Endodermal cell (in vitro differentiated cells): ENCODE measurements at regions not wholly inside any gene's neighbourhood (a gene's known extent, or its start where the extent isn't known, plus 50 kb on each side); places are given as distances from the start of the nearest gene placed in this dataset.

Source experiments
- DNase-seq: peaks from one replicate; pipeline ENCODE4 v3.0.0-alpha.2; 2017
- H3K27ac ChIP-seq: 2 replicates; pipeline ENCODE4 v1.5.1; 2013; ENCODE audit warnings: mild to moderate bottlenecking, low read depth, low read length, moderate library complexity
- H3K27me3 ChIP-seq: 2 replicates; pipeline ENCODE4 v1.6.1; 2013; ENCODE audit warnings: mild to moderate bottlenecking, low read length, moderate library complexity; ENCODE audit not compliant: insufficient read depth, control insufficient read depth, poor library complexity, severe bottlenecking
- H3K36me3 ChIP-seq: 2 replicates; pipeline ENCODE4 v1.7.0; 2013; ENCODE audit warnings: mild to moderate bottlenecking, low read length, moderate library complexity; ENCODE audit not compliant: control insufficient read depth, insufficient read depth
- H3K4me1 ChIP-seq: one replicate; pipeline ENCODE4 v1.7.0; 2013; ENCODE audit warnings: low read length; ENCODE audit not compliant: control insufficient read depth, insufficient read depth
- H3K4me3 ChIP-seq: 2 replicates; pipeline ENCODE4 v1.5.1; 2013; ENCODE audit warnings: mild to moderate bottlenecking, low read length, moderate library complexity
- H3K9ac ChIP-seq: 2 replicates; pipeline ENCODE4 v1.6.1; 2013; ENCODE audit warnings: mild to moderate bottlenecking, low read length, moderate library complexity; ENCODE audit not compliant: poor library complexity, severe bottlenecking; ENCODE audit errors: extremely low read depth
- H3K9me3 ChIP-seq: 2 replicates; pipeline ENCODE4 v1.6.1; 2013; ENCODE audit warnings: mild to moderate bottlenecking, low read length, moderate library complexity; ENCODE audit not compliant: control insufficient read depth
- H3K27ac Mint-ChIP-seq: 2 replicates; pipeline ENCODE4 v1.8.0; 2020; ENCODE audit warnings: mixed read lengths
- H3K27me3 Mint-ChIP-seq: 2 replicates; pipeline ENCODE4 v1.8.0; 2021; ENCODE audit warnings: mild to moderate bottlenecking, mixed read lengths; ENCODE audit not compliant: insufficient read depth
- H3K36me3 Mint-ChIP-seq: 2 replicates; pipeline ENCODE4 v1.8.0; 2020; ENCODE audit warnings: low read depth, mixed read lengths
- H3K4me1 Mint-ChIP-seq: 2 replicates; pipeline ENCODE4 v1.8.0; 2020; ENCODE audit warnings: mixed read lengths
- H3K4me3 Mint-ChIP-seq: 2 replicates; pipeline ENCODE4 v1.8.0; 2020; ENCODE audit warnings: mild to moderate bottlenecking, moderate library complexity, mixed read lengths
- H3K9me3 Mint-ChIP-seq: 2 replicates; pipeline ENCODE4 v1.8.0; 2020; ENCODE audit warnings: mild to moderate bottlenecking, mixed read lengths
- CTCF ChIP-seq: fragments of 200-600 bp; sonication (generic); conservative IDR thresholded peaks from 2 replicates; pipeline ENCODE4 v1.5.0; 2021; ENCODE audit warnings: antibody characterized with exemption, mild to moderate bottlenecking
- WGBS, 2 experiments: methylation state at CpG; one replicate each; pipeline versions ENCODE4 v1.1.5 to v1.1.7; 2013; ENCODE audit warnings: missing lambda C conversion rate in 2 of 2, mixed read lengths in 1 of 2; ENCODE audit not compliant: insufficient coverage in 1 of 2, insufficient read length in 1 of 2; 5-methylcytosine and 5-hydroxymethylcytosine counted together

GRCh38 chr13:86095351-86095750 lies 296.1 kb upstream of the SLITRK6 start:
- 93 to 100% methylated on average over 1 to 3 of the region's 3 CpGs for WGBS, 2 experiments
- no peaks in the 10 kb centered on the region for H3K36me3 ChIP-seq
- Mint-ChIP-seq H3K9me3 (no peaks in the 10 kb centered on the region), H3K4me1 (no peaks in the 10 kb centered on the region), H3K4me3 (no peak overlapping the region), H3K27me3 (no peaks in the 10 kb centered on the region), H3K36me3 (no peaks in the 10 kb centered on the region), H3K27ac (no peak overlapping the region)
- H3K4me1 ChIP-seq = no peaks in the 10 kb centered on the region
- H3K4me3 ChIP-seq = no peak overlapping the region
- no peak for DNase-seq
- no peaks in the 10 kb centered on the region for H3K27me3 ChIP-seq
- H3K9ac ChIP-seq = no peak overlapping the region
- no peaks in the 10 kb centered on the region for H3K9me3 ChIP-seq
- H3K27ac ChIP-seq = no peak overlapping the region
- no peak for TF ChIP-seq CTCF

GRCh38 chr13:86090181-86090580 lies 291.0 kb upstream of the SLITRK6 start:
- Mint-ChIP-seq H3K4me3 (no peak overlapping the region), H3K9me3 (no peaks in the 10 kb centered on the region), H3K27ac (no peak overlapping the region), H3K27me3 (no peaks in the 10 kb centered on the region), H3K4me1 (no peaks in the 10 kb centered on the region), H3K36me3 (no peaks in the 10 kb centered on the region)
- Histone ChIP-seq H3K4me1 (no peaks in the 10 kb centered on the region), H3K27me3 (no peaks in the 10 kb centered on the region), H3K4me3 (no peak overlapping the region), H3K9ac (no peak overlapping the region), H3K36me3 (no peaks in the 10 kb centered on the region), H3K9me3 (no peaks in the 10 kb centered on the region), H3K27ac (no peak overlapping the region)
- no peak for TF ChIP-seq CTCF
- 50 to 77% methylated on average over 1 to 2 of the region's 2 CpGs for WGBS, 2 experiments
- no peak for DNase-seq

GRCh38 chr13:86087244-86087643 lies 288.0 kb upstream of the SLITRK6 start:
- no peak overlapping the region for H3K4me3 Mint-ChIP-seq

More at GRCh38 chr13:86087244-86087643, 288.0 kb upstream of the SLITRK6 start:
- Histone ChIP-seq H3K27me3 (no peaks in the 10 kb centered on the region), H3K4me1 (no peaks in the 10 kb centered on the region), H3K36me3 (no peaks in the 10 kb centered on the region), H3K9me3 (no peaks in the 10 kb centered on the region), H3K4me3 (no peak overlapping the region), H3K9ac (no peak overlapping the region), H3K27ac (no peak overlapping the region)
- Mint-ChIP-seq H3K27ac (no peak overlapping the region), H3K4me1 (no peaks in the 10 kb centered on the region), H3K36me3 (no peaks in the 10 kb centered on the region), H3K27me3 (no peaks in the 10 kb centered on the region), H3K9me3 (no peaks in the 10 kb centered on the region)
- TF ChIP-seq CTCF = no peak
- DNase-seq = no peak
